ENCODE measurements at regions not wholly inside any gene's neighbourhood (a gene's known extent, or its start where the extent isn't known, plus 50 kb on each side); places are given as distances from the start of the nearest gene placed in this dataset.
"Not testable (repeated sequence)": the region's sequence is repeated elsewhere in the genome, so short reads cannot be mapped to it uniquely, and the experiment has no call there.

DNA sequence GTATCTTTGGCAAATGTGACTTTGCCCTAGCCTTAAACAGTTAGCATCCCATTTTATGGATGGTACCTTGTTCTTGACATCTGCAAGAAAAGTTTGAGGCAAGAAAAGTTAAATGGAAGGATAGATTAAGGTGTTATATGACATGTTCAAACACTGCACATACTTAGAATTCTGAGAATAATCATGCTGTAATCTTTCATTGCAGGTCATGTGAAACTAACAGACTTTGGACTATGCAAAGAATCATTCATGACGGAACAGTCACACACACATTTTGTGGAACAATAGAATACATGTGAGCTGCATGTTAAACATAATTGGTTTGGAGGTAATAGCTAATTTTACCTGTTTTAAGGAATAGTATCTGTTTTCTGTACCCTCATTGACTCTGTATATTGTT is 144.9 kb downstream of the CDRT15L2 start:
- TF ChIP-seq, protein P1, sequence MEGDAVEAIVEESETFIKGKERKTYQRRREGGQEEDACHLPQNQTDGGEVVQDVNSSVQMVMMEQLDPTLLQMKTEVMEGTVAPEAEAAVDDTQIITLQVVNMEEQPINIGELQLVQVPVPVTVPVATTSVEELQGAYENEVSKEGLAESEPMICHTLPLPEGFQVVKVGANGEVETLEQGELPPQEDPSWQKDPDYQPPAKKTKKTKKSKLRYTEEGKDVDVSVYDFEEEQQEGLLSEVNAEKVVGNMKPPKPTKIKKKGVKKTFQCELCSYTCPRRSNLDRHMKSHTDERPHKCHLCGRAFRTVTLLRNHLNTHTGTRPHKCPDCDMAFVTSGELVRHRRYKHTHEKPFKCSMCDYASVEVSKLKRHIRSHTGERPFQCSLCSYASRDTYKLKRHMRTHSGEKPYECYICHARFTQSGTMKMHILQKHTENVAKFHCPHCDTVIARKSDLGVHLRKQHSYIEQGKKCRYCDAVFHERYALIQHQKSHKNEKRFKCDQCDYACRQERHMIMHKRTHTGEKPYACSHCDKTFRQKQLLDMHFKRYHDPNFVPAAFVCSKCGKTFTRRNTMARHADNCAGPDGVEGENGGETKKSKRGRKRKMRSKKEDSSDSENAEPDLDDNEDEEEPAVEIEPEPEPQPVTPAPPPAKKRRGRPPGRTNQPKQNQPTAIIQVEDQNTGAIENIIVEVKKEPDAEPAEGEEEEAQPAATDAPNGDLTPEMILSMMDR (IDR thresholded peaks at IDR 0.05 in 4 of 5, conservative IDR thresholded peaks at IDR 0.05 in 1 of 5): not testable (repeated sequence)
- not testable (repeated sequence) for TF ChIP-seq POLR2A (IDR thresholded peaks at IDR 0.05)
